ENCODE measurements at regions not wholly inside any gene's neighbourhood (a gene's known extent, or its start where the extent isn't known, plus 50 kb on each side); places are given as distances from the start of the nearest gene placed in this dataset.

DNA sequence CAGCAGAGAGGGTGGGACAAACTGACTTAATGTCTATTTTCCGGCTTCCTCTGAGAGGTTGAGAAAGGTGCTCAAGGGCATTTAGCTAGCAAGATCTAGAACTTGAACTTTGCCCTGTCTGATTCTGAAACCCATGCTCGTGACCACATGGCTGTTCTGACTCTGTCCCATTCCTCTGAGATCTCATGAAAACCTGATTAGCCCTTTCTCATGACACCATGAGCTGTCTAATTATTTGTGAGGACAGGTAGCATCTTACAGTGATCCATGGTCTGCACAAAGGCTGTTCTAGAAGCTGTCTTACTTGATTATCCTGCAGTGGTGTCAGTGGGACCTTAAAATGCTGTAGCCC, 89.6 kb upstream of the TOX2 start:
- no peaks in the 10 kb centered on the region for H4K20me1 ChIP-seq (ENCODE audit: insufficient read depth, low read length)
- H3K36me3 ChIP-seq (ENCODE audit: control insufficient read depth, insufficient read depth, low read length): no peaks in the 10 kb centered on the region
- no peak for DNase-seq
- no peak overlapping the region for H2BK15ac ChIP-seq (ENCODE audit: low read depth, low read length)
- no peak overlapping the region for H2BK20ac ChIP-seq (ENCODE audit: low read depth, low read length)
- H4K91ac ChIP-seq (ENCODE audit: insufficient read depth, low read depth, low read length): no peak overlapping the region
- BruUV-seq (replicated peaks): no TSS peak
- intact Hi-C loops (cut with micrococcal nuclease) (no loop called here), in situ Hi-C loops (cut with MboI; ENCODE audit: low sequenced_read_pairs) (no loop called here), dilution Hi-C loops (cut with HindIII; ENCODE audit: low sequenced_read_pairs, unreplicated experiment) (no loop called here)
- no peak overlapping the region for H2BK120ac ChIP-seq (ENCODE audit: low read depth, low read length)
- no peak overlapping the region for H2AK5ac ChIP-seq (ENCODE audit: low read depth, low read length)
- H3K4me3 ChIP-seq (ENCODE audit: insufficient read depth, low read depth, low read length): no peak overlapping the region
- H2AK9ac ChIP-seq (replicated peaks; ENCODE audit: low read depth, low read length, poor library complexity): no peak overlapping the region
- POLR2A ChIA-PET (ENCODE audit: unreplicated experiment): interaction anchor here (0.5 kb wide), 1 partner anchor 43 kb away, joined by 3 read pairs; no protein-coding TSS in a partner anchor
- no peak for ATAC-seq (ENCODE audit: low read depth)
- H4K5ac ChIP-seq (ENCODE audit: low read depth, low read length): no peak overlapping the region
- no peaks in the 10 kb centered on the region for H3K79me1 ChIP-seq (ENCODE audit: low read depth in 1 of 2, low read length in 2 of 2)
- no CpG with 5 or more reads among the region's 2 CpGs for WGBS, 2 experiments (ENCODE audit: extremely low coverage in 2 of 2, insufficient read length in 1 of 2)
- no peak overlapping the region for H2AFZ ChIP-seq (replicated peaks; ENCODE audit: low read length, poor library complexity)
- no peaks in the 10 kb centered on the region for H3K9me1 ChIP-seq (ENCODE audit: insufficient read depth, low read length)
- H2BK5ac ChIP-seq (ENCODE audit: low read depth, low read length, poor library complexity, severe bottlenecking): no peak overlapping the region
- no peak overlapping the region for H3K9ac ChIP-seq (ENCODE audit: low read depth, low read length)
- no peak overlapping the region for H3K18ac ChIP-seq (ENCODE audit: low read depth, low read length)
- no peaks in the 10 kb centered on the region for H3K4me1 ChIP-seq (ENCODE audit: control insufficient read depth, insufficient read depth, low read length)
- no peak overlapping the region for H3K23ac ChIP-seq (ENCODE audit: low read depth, low read length)
- H3K4ac ChIP-seq (ENCODE audit: low read depth, low read length): no peak overlapping the region
- H3K4me2 ChIP-seq (ENCODE audit: low read depth, low read length): no peak overlapping the region
- TF ChIP-seq MXI1 (IDR thresholded peaks at IDR 0.05; ENCODE audit: borderline replicate concordance, low read depth, low read length): no peak
- TF ChIP-seq SMC3 (IDR thresholded peaks at IDR 0.05; ENCODE audit: low read depth, low read length): no peak
- TF ChIP-seq POLR2A (IDR thresholded peaks at IDR 0.05; ENCODE audit: low read depth, low read length): no peak
- TF ChIP-seq RFX5 (IDR thresholded peaks at IDR 0.05; ENCODE audit: low read depth, low read length): no peak
- no peak for TF ChIP-seq CEBPB (IDR thresholded peaks at IDR 0.05; ENCODE audit: low read depth, low read length)
- TF ChIP-seq MAFK (IDR thresholded peaks at IDR 0.05; ENCODE audit: low read depth, low read length): no peak
- no peak for TF ChIP-seq BHLHE40 (IDR thresholded peaks at IDR 0.05; ENCODE audit: low read depth, low read length)
- no peak for TF ChIP-seq RAD21 (IDR thresholded peaks at IDR 0.05; ENCODE audit: low read length)
- no peak for TF ChIP-seq NFE2L2 (IDR thresholded peaks at IDR 0.05; ENCODE audit: low read depth, low read length)
- TF ChIP-seq RCOR1 (IDR thresholded peaks at IDR 0.05; ENCODE audit: insufficient replicate concordance, low read length): no peak
- CTCF ChIA-PET: interaction anchor here (1.3 kb wide), 1 partner anchor 14 kb away, joined by 4 read pairs; no protein-coding TSS in a partner anchor
- no peak overlapping the region for H3K27ac ChIP-seq (ENCODE audit: insufficient read depth, low read length)
- H4K8ac ChIP-seq (ENCODE audit: low read depth in 2 of 2, low read length in 2 of 2): no peak overlapping the region
- H3K9me3 ChIP-seq (ENCODE audit: control insufficient read depth, insufficient read depth, low read length): peaks cover 2% of the 10 kb centered on the region; the same call in 1 of the 2 replicates
- no peak overlapping the region for H3K56ac ChIP-seq (ENCODE audit: extremely low read depth, insufficient read depth, low read length)
- H3K27me3 ChIP-seq (ENCODE audit: control insufficient read depth, insufficient read depth, low read length): peaks cover 26% of the 10 kb centered on the region
- H3K14ac ChIP-seq (replicated peaks; ENCODE audit: low read depth, low read length): no peak overlapping the region
